ENCODE measurements at regions not wholly inside any gene's neighbourhood (a gene's known extent, or its start where the extent isn't known, plus 50 kb on each side); places are given as distances from the start of the nearest gene placed in this dataset.

DNA sequence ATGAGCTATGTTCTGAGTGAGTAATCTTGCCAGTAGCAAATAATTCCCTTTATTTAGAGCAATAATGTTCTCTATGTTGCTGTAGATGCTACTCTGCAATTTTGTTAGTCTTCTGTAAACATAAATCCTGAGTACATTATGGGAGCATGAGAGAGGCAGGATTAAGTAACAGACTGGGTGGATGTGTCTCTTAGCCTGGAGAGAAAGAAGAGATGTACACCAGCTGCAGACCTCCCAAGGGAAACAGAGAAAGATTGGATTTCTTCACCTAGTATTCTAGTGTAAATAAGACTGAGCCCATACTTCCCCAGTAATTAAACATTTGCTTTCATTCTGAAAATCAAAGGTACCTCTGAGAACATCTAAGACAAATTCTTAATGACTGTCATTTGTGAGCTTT lies 564.0 kb downstream of the TRHDE start:
- no peaks in the 10 kb centered on the region for H3K36me3 ChIP-seq (ENCODE audit: insufficient read depth, low read length)
- H3K9me2 ChIP-seq (ENCODE audit: insufficient read depth, low read length): no peaks in the 10 kb centered on the region
- no peaks in the 10 kb centered on the region for H3K27me3 ChIP-seq (ENCODE audit: insufficient read depth, low read depth, low read length)
- no peak overlapping the region for H3K4me2 ChIP-seq (ENCODE audit: low read length)
- no peaks in the 10 kb centered on the region for H4K20me1 ChIP-seq (ENCODE audit: insufficient read depth)
- TF ChIP-seq, protein P1, sequence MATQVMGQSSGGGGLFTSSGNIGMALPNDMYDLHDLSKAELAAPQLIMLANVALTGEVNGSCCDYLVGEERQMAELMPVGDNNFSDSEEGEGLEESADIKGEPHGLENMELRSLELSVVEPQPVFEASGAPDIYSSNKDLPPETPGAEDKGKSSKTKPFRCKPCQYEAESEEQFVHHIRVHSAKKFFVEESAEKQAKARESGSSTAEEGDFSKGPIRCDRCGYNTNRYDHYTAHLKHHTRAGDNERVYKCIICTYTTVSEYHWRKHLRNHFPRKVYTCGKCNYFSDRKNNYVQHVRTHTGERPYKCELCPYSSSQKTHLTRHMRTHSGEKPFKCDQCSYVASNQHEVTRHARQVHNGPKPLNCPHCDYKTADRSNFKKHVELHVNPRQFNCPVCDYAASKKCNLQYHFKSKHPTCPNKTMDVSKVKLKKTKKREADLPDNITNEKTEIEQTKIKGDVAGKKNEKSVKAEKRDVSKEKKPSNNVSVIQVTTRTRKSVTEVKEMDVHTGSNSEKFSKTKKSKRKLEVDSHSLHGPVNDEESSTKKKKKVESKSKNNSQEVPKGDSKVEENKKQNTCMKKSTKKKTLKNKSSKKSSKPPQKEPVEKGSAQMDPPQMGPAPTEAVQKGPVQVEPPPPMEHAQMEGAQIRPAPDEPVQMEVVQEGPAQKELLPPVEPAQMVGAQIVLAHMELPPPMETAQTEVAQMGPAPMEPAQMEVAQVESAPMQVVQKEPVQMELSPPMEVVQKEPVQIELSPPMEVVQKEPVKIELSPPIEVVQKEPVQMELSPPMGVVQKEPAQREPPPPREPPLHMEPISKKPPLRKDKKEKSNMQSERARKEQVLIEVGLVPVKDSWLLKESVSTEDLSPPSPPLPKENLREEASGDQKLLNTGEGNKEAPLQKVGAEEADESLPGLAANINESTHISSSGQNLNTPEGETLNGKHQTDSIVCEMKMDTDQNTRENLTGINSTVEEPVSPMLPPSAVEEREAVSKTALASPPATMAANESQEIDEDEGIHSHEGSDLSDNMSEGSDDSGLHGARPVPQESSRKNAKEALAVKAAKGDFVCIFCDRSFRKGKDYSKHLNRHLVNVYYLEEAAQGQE (IDR thresholded peaks at IDR 0.05; ENCODE audit: borderline replicate concordance): no peak
- no peak for TF ChIP-seq EZH2 (IDR thresholded peaks at IDR 0.05; ENCODE audit: borderline replicate concordance, insufficient read depth, low read length, poor library complexity, severe bottlenecking)
- TF ChIP-seq MXI1 (conservative IDR thresholded peaks at IDR 0.05; ENCODE audit: poor library complexity, severe bottlenecking): no peak
- TF ChIP-seq EP300 (conservative IDR thresholded peaks at IDR 0.05; ENCODE audit: poor library complexity, severe bottlenecking): no peak
- no peaks in the 10 kb centered on the region for H3F3A ChIP-seq (ENCODE audit: insufficient read depth, low read length, poor library complexity, severe bottlenecking)
- no peak overlapping the region for H3K4me3 ChIP-seq (ENCODE audit: low read length)
- no peaks in the 10 kb centered on the region for H3K79me2 ChIP-seq (replicated peaks; ENCODE audit: insufficient read depth, low read length)
- H3K9ac ChIP-seq (ENCODE audit: low read length): no peak overlapping the region
- no peak overlapping the region for H2AFZ ChIP-seq (ENCODE audit: low read depth, low read length)
- no peak overlapping the region for H3K27ac ChIP-seq (ENCODE audit: low read length)
- no peaks in the 10 kb centered on the region for H3K9me3 ChIP-seq (ENCODE audit: low read length)

GRCh38 chr12:72839696-72840095 lies 567.5 kb downstream of the TRHDE start:
- Histone ChIP-seq H3K27ac (ENCODE audit: low read length) (no peak overlapping the region), H3K9ac (ENCODE audit: low read length) (no peak overlapping the region), H3K9me2 (ENCODE audit: insufficient read depth, low read length) (no peaks in the 10 kb centered on the region), H3K27me3 (ENCODE audit: insufficient read depth, low read depth, low read length) (no peaks in the 10 kb centered on the region), H3K4me3 (ENCODE audit: low read length) (no peak overlapping the region), H3K79me2 (replicated peaks; ENCODE audit: insufficient read depth, low read length) (no peaks in the 10 kb centered on the region), H3K36me3 (ENCODE audit: insufficient read depth, low read length) (no peaks in the 10 kb centered on the region), H3F3A (ENCODE audit: insufficient read depth, low read length, poor library complexity, severe bottlenecking) (no peaks in the 10 kb centered on the region), H4K20me1 (ENCODE audit: insufficient read depth) (no peaks in the 10 kb centered on the region), H3K4me2 (ENCODE audit: low read length) (no peak overlapping the region), H2AFZ (ENCODE audit: low read depth, low read length) (no peak overlapping the region), H3K9me3 (ENCODE audit: low read length) (no peaks in the 10 kb centered on the region)
- TF ChIP-seq EP300 (conservative IDR thresholded peaks at IDR 0.05; ENCODE audit: poor library complexity, severe bottlenecking): no peak
- TF ChIP-seq RAD21 (conservative IDR thresholded peaks at IDR 0.05): no peak
- no peak for TF ChIP-seq SMC3 (conservative IDR thresholded peaks at IDR 0.05; ENCODE audit: poor library complexity)
- TF ChIP-seq CTCF (IDR thresholded peaks at IDR 0.05; ENCODE audit: poor library complexity, severe bottlenecking): no peak
- TF ChIP-seq TAF1 (IDR thresholded peaks at IDR 0.05; ENCODE audit: low read depth): no peak
- no peak for TF ChIP-seq POLR2AphosphoS5 (IDR thresholded peaks at IDR 0.05)
- no peak for TF ChIP-seq EZH2 (IDR thresholded peaks at IDR 0.05; ENCODE audit: borderline replicate concordance, insufficient read depth, low read length, poor library complexity, severe bottlenecking)
- TF ChIP-seq, protein P1 (IDR thresholded peaks at IDR 0.05; ENCODE audit: borderline replicate concordance): no peak
- no peak for TF ChIP-seq MXI1 (conservative IDR thresholded peaks at IDR 0.05; ENCODE audit: poor library complexity, severe bottlenecking)

All from neural cell (in vitro differentiated cells).